ENCODE measurements at regions not wholly inside any gene's neighbourhood (a gene's known extent, or its start where the extent isn't known, plus 50 kb on each side); places are given as distances from the start of the nearest gene placed in this dataset.

GRCh38 chr2:225837328-225837727 is 437.8 kb downstream of the NYAP2 start:
- TF ChIP-seq CTCF (IDR thresholded peaks at IDR 0.05; ENCODE audit: low read depth, low read length, missing input control), result no peak
- TF ChIP-seq FOXA1 (IDR thresholded peaks at IDR 0.05), result no peak
- no peak for TF ChIP-seq ATF3 (IDR thresholded peaks at IDR 0.05)
- no peak for TF ChIP-seq EGR1 (IDR thresholded peaks at IDR 0.05; ENCODE audit: low read depth in 2 of 2)
- no peak for TF ChIP-seq RAD21 (IDR thresholded peaks at IDR 0.05)
- TF ChIP-seq SP1 (IDR thresholded peaks at IDR 0.05), result no peak
- TF ChIP-seq REST (IDR thresholded peaks at IDR 0.05), result no peak
- TF ChIP-seq JUND (IDR thresholded peaks at IDR 0.05), result no peak
- TF ChIP-seq TAF1 (conservative IDR thresholded peaks at IDR 0.05), result no peak

Data from liver (tissue), 3 donors.